ENCODE measurements at regions not wholly inside any gene's neighbourhood (a gene's known extent, or its start where the extent isn't known, plus 50 kb on each side); places are given as distances from the start of the nearest gene placed in this dataset.

GRCh38 chr6:80733641-80734040 is 627.2 kb downstream of the BCKDHB start:
- TF ChIP-seq CTCF (IDR thresholded peaks at IDR 0.05; ENCODE audit: low read depth, low read length) (no peak), EZH2phosphoT487 (IDR thresholded peaks at IDR 0.05; ENCODE audit: low read depth) (no peak)
